PC-3 (cell line): ENCODE measurements at regions not wholly inside any gene's neighbourhood (a gene's known extent, or its start where the extent isn't known, plus 50 kb on each side); places are given as distances from the start of the nearest gene placed in this dataset.

Experiments
- CTCF ChIP-seq: fragments of 300-600 bp; sonication (generic); conservative IDR thresholded peaks from 2 replicates; pipeline ENCODE4 v1.5.1; 2017; ENCODE audit warnings: antibody characterized with exemption, low read depth, mild to moderate bottlenecking, low read length
- EZH2 ChIP-seq: fragments of 300-600 bp; sonication (generic); IDR thresholded peaks from one replicate; pipeline ENCODE4 v1.6.1; 2017; ENCODE audit warnings: antibody characterized with exemption, mild to moderate bottlenecking, low read length; ENCODE audit not compliant: unreplicated experiment
- EZH2phosphoT487 ChIP-seq: fragments of 300-600 bp; sonication (generic); IDR thresholded peaks from 2 replicates; pipeline ENCODE4 v1.6.1; 2018; ENCODE audit warnings: mild to moderate bottlenecking, antibody characterized with exemption, low read length, borderline replicate concordance

- TF ChIP-seq CTCF (no peak), EZH2 (no peak), EZH2phosphoT487 (no peak)
These were observed 193.6 kb downstream of the BUD13 start for GRCh38 chr11:116579031-116579653.
